Tibial nerve (tissue), 4 donors: ENCODE measurements at regions not wholly inside any gene's neighbourhood (a gene's known extent, or its start where the extent isn't known, plus 50 kb on each side); places are given as distances from the start of the nearest gene placed in this dataset.

ENCODE experiments used
- DNase-seq, 2 donors: peaks; one replicate each; pipeline ENCODE4 v3.0.0-alpha.2; 2019; ENCODE audit warnings: low spot score in 2 of 2
- H3K27ac ChIP-seq, 4 donors: fragments of 200-600 bp; sonication (generic) in 3 of 4; one replicate each; pipeline ENCODE4 v1.5.1; 2017 to 2019; ENCODE audit warnings: mild to moderate bottlenecking in 1 of 4
- H3K27me3 ChIP-seq, 2 donors: fragments of 200-600 bp; sonication (generic) in 1 of 2; one replicate each; pipeline versions ENCODE4 v1.5.1 to v1.6.0; 2017 to 2019
- H3K36me3 ChIP-seq, 3 donors: fragments of 200-600 bp; sonication (generic); one replicate each; pipeline ENCODE4 v1.5.1; 2018 to 2019
- H3K4me1 ChIP-seq, 4 donors: fragments of 200-600 bp; sonication (generic) in 3 of 4; one replicate each; pipeline ENCODE4 v1.5.1; 2017 to 2019
- H3K4me3 ChIP-seq, 4 donors: fragments of 200-600 bp; sonication (generic) in 3 of 4; one replicate each; pipeline ENCODE4 v1.5.1; 2017 to 2019; ENCODE audit warnings: mild to moderate bottlenecking in 1 of 4, moderate library complexity in 1 of 4
- H3K9me3 ChIP-seq, 4 donors: fragments of 200-600 bp; sonication (generic) in 3 of 4; one replicate each; pipeline ENCODE4 v1.5.1; 2017 to 2019
- CTCF ChIP-seq, 5 experiments: fragments of 200-600 bp in 3 of 5; fragments of 450-650 bp in 2 of 5; sonication (generic) in 3 of 5; IDR thresholded peaks; one replicate each; pipeline ENCODE4 v1.5.1; 2016 to 2019; ENCODE audit warnings: antibody characterized with exemption in 5 of 5, mild to moderate bottlenecking in 3 of 5, moderate library complexity in 2 of 5
- EP300 ChIP-seq, 2 donors: sonication (generic); formaldehyde crosslinking; IDR thresholded peaks; one replicate each; pipeline ENCODE4 v1.6.1; 2017; ENCODE audit warnings: antibody characterized with exemption in 2 of 2, mild to moderate bottlenecking in 1 of 2
- POLR2A ChIP-seq, 2 donors: fragments of 450-650 bp; IDR thresholded peaks; one replicate each; pipeline ENCODE4 v1.6.1; 2017; ENCODE audit warnings: antibody characterized with exemption in 2 of 2, mild to moderate bottlenecking in 2 of 2, moderate library complexity in 2 of 2
- WGBS, 2 donors: methylation state at CpG; one replicate each; pipeline ENCODE4 v1.1.5; 2018; 5-methylcytosine and 5-hydroxymethylcytosine counted together

GRCh38 chrX:69051901-69052300 is 113.4 kb downstream of the PJA1 start:
- TF ChIP-seq CTCF (IDR thresholded peaks at IDR 0.05), result no peak
- TF ChIP-seq POLR2A (IDR thresholded peaks at IDR 0.05), result no peak
- TF ChIP-seq EP300 (IDR thresholded peaks at IDR 0.05), result no peak
- 82 to 96% methylated on average over 2 to 3 of the region's 3 CpGs for WGBS, 2 donors
- H3K9me3 ChIP-seq, result no peaks in the 10 kb centered on the region
- H3K27me3 ChIP-seq, result peaks cover 0 to 3% of the 10 kb centered on the region in 2 donors
- no peaks in the 10 kb centered on the region for H3K4me1 ChIP-seq
- DNase-seq, result no peak
- H3K36me3 ChIP-seq, result no peaks in the 10 kb centered on the region
- no peak overlapping the region for H3K4me3 ChIP-seq
- H3K27ac ChIP-seq, result no peak overlapping the region

GRCh38 chrX:69050051-69050765 is 115.0 kb downstream of the PJA1 start:
- no peak overlapping the region for H3K4me3 ChIP-seq
- 85 to 90% methylated on average over 4 of the region's 4 CpGs for WGBS, 2 donors
- no peaks in the 10 kb centered on the region for H3K9me3 ChIP-seq
- H3K4me1 ChIP-seq, result no peaks in the 10 kb centered on the region
- H3K27ac ChIP-seq, result no peak overlapping the region
- DNase-seq, result no peak
- no peak for TF ChIP-seq CTCF (IDR thresholded peaks at IDR 0.05)
- no peaks in the 10 kb centered on the region for H3K36me3 ChIP-seq
- peaks cover 0 to 4% of the 10 kb centered on the region in 2 donors for H3K27me3 ChIP-seq

- TF ChIP-seq EP300 (IDR thresholded peaks at IDR 0.05) (no peak), POLR2A (IDR thresholded peaks at IDR 0.05) (no peak), CTCF (IDR thresholded peaks at IDR 0.05) (no peak)
- Histone ChIP-seq H3K4me1 (no peaks in the 10 kb centered on the region), H3K4me3 (no peak overlapping the region), H3K27ac (no peak overlapping the region), H3K36me3 (no peaks in the 10 kb centered on the region), H3K27me3 (peaks cover 0 to 4% of the 10 kb centered on the region in 2 donors), H3K9me3 (no peaks in the 10 kb centered on the region)
- no peak for DNase-seq
- whole genome bisulfite sequencing, 2 donors, result 79% methylated on average over 1 of the region's 1 CpG; no CpG with 5 or more reads in 1 of the 2 donors
Measured at GRCh38 chrX:69046996-69047490, 118.2 kb downstream of the PJA1 start.

GRCh38 chrX:69045616-69046345 is 119.5 kb downstream of the PJA1 start:
- TF ChIP-seq EP300 (IDR thresholded peaks at IDR 0.05) (no peak), CTCF (IDR thresholded peaks at IDR 0.05) (no peak), POLR2A (IDR thresholded peaks at IDR 0.05) (no peak)

GRCh38 chrX:69038816-69039215 is 126.4 kb downstream of the PJA1 start:
- DNase-seq, result no peak
- TF ChIP-seq POLR2A (IDR thresholded peaks at IDR 0.05) (no peak), CTCF (IDR thresholded peaks at IDR 0.05) (no peak), EP300 (IDR thresholded peaks at IDR 0.05) (no peak)
- Histone ChIP-seq H3K27ac (no peak overlapping the region), H3K4me3 (no peak overlapping the region), H3K9me3 (no peaks in the 10 kb centered on the region), H3K36me3 (no peaks in the 10 kb centered on the region), H3K4me1 (no peaks in the 10 kb centered on the region), H3K27me3 (peaks cover 0 to 15% of the 10 kb centered on the region in 2 donors)
- WGBS, 2 donors, result 50 to 69% methylated on average over 1 of the region's 1 CpG

More at GRCh38 chrX:69045616-69046345, 119.5 kb downstream of the PJA1 start:
- Histone ChIP-seq H3K27ac (no peak overlapping the region), H3K36me3 (no peaks in the 10 kb centered on the region), H3K4me3 (no peak overlapping the region), H3K4me1 (no peaks in the 10 kb centered on the region), H3K9me3 (no peaks in the 10 kb centered on the region), H3K27me3 (peaks cover 0 to 14% of the 10 kb centered on the region in 2 donors)
- no peak for DNase-seq
- WGBS, 2 donors, result 76 to 100% methylated on average over 1 to 2 of the region's 2 CpGs
